Skeletal muscle cell (primary cell): ENCODE measurements at regions not wholly inside any gene's neighbourhood (a gene's known extent, or its start where the extent isn't known, plus 50 kb on each side); places are given as distances from the start of the nearest gene placed in this dataset.
"Not testable (repeated sequence)": the region's sequence is repeated elsewhere in the genome, so short reads cannot be mapped to it uniquely, and the experiment has no call there.

Experiments
- DNase-seq: peaks from one replicate; pipeline ENCODE4 v3.0.0-alpha.2; 2010; ENCODE audit warnings: low read depth
- H3K4me3 ChIP-seq: 2 replicates; pipeline ENCODE4 v1.5.1; 2011; ENCODE audit warnings: low read depth, mild to moderate bottlenecking, control low read depth, low read length, moderate library complexity

GRCh38 chr7:6979456-6979855 lies 153.4 kb upstream of the CCZ1B start:
- not testable (repeated sequence) for H3K4me3 ChIP-seq, DNase-seq

GRCh38 chr7:6982375-6982774 lies 156.3 kb upstream of the CCZ1B start:
- DNase-seq, H3K4me3 ChIP-seq: not testable (repeated sequence)

- not testable (repeated sequence) for H3K4me3 ChIP-seq, DNase-seq
Measured at GRCh38 chr7:6986892-6987291, 160.8 kb upstream of the CCZ1B start.

- DNase-seq, H3K4me3 ChIP-seq: not testable (repeated sequence)
Measured at GRCh38 chr7:6988608-6989007, 162.5 kb upstream of the CCZ1B start.

GRCh38 chr7:6989968-6990367 lies 163.9 kb upstream of the CCZ1B start:
- H3K4me3 ChIP-seq, DNase-seq: not testable (repeated sequence)

- not testable (repeated sequence) for DNase-seq, H3K4me3 ChIP-seq
Measured at GRCh38 chr7:6990426-6991152, 164.5 kb upstream of the CCZ1B start.

- H3K4me3 ChIP-seq, DNase-seq: not testable (repeated sequence)
Measured at GRCh38 chr7:6991169-6991611, 165.1 kb upstream of the CCZ1B start.

GRCh38 chr7:6991686-6992085 lies 165.6 kb upstream of the CCZ1B start:
- not testable (repeated sequence) for DNase-seq, H3K4me3 ChIP-seq

- H3K4me3 ChIP-seq, DNase-seq: not testable (repeated sequence)
Measured at GRCh38 chr7:6992133-6992532, 166.1 kb upstream of the CCZ1B start.

- not testable (repeated sequence) for H3K4me3 ChIP-seq, DNase-seq
Measured at GRCh38 chr7:6995026-6995425, 169.0 kb upstream of the CCZ1B start.

GRCh38 chr7:6995493-6996289 lies 169.6 kb upstream of the CCZ1B start:
- not testable (repeated sequence) for DNase-seq, H3K4me3 ChIP-seq

- DNase-seq, H3K4me3 ChIP-seq: not testable (repeated sequence)
Measured at GRCh38 chr7:6999067-6999666, 173.1 kb upstream of the CCZ1B start.

GRCh38 chr7:7002418-7003062 lies 176.5 kb upstream of the CCZ1B start:
- no peak overlapping the region for H3K4me3 ChIP-seq
- DNase-seq = no peak

- no peak for DNase-seq
- H3K4me3 ChIP-seq = no peak overlapping the region
Measured at GRCh38 chr7:7005303-7005702, 177.0 kb upstream of the C1GALT1 start.

- not testable (repeated sequence) for H3K4me3 ChIP-seq, DNase-seq
Measured at GRCh38 chr7:7005949-7006348, 176.4 kb upstream of the C1GALT1 start.

- DNase-seq, H3K4me3 ChIP-seq: not testable (repeated sequence)
Measured at GRCh38 chr7:7011241-7011640, 171.1 kb upstream of the C1GALT1 start.

GRCh38 chr7:7011751-7012150 lies 170.6 kb upstream of the C1GALT1 start:
- not testable (repeated sequence) for DNase-seq, H3K4me3 ChIP-seq

- H3K4me3 ChIP-seq = no peak overlapping the region
- no peak for DNase-seq
Measured at GRCh38 chr7:7014827-7015595, 167.3 kb upstream of the C1GALT1 start.

- DNase-seq = no peak
Measured at GRCh38 chr7:7017707-7018280, 164.6 kb upstream of the C1GALT1 start.

More at GRCh38 chr7:7017707-7018280, 164.6 kb upstream of the C1GALT1 start:
- no peak overlapping the region for H3K4me3 ChIP-seq
